Uterus (tissue), 3 donors: ENCODE measurements at regions not wholly inside any gene's neighbourhood (a gene's known extent, or its start where the extent isn't known, plus 50 kb on each side); places are given as distances from the start of the nearest gene placed in this dataset.

ENCODE experiments used
- DNase-seq, 2 donors: peaks; one replicate each; pipeline ENCODE4 v3.0.0-alpha.2; 2019 to 2020
- H3K27ac ChIP-seq, 2 donors: fragments of 200-600 bp; sonication (generic); 1 replicate in 1 of 2; 2 replicates in 1 of 2; pipeline ENCODE4 v1.5.1; 2016 to 2018
- H3K27me3 ChIP-seq, 2 donors: fragments of 200-600 bp; sonication (generic); one replicate each; pipeline ENCODE4 v1.5.1; 2018 to 2019; ENCODE audit warnings: control low read depth in 1 of 2
- H3K36me3 ChIP-seq, 2 donors: fragments of 200-600 bp; sonication (generic); one replicate each; pipeline ENCODE4 v1.5.1; 2019; ENCODE audit warnings: control low read depth in 1 of 2
- H3K4me1 ChIP-seq, 2 donors: fragments of 200-600 bp; sonication (generic); one replicate each; pipeline ENCODE4 v1.5.1; 2018 to 2019; ENCODE audit warnings: control low read depth in 1 of 2
- H3K4me3 ChIP-seq, 2 donors: fragments of 200-600 bp; sonication (generic); 1 replicate in 1 of 2; 2 replicates in 1 of 2; pipeline ENCODE4 v1.5.1; 2018 to 2019; ENCODE audit warnings: mild to moderate bottlenecking in 1 of 2
- H3K9me3 ChIP-seq, 2 donors: fragments of 200-600 bp; sonication (generic); one replicate each; pipeline ENCODE4 v1.5.1; 2019; ENCODE audit warnings: control low read depth in 1 of 2
- CTCF ChIP-seq, 4 experiments: fragments of 200-600 bp in 2 of 4; fragments of 450-650 bp in 2 of 4; sonication (generic) in 2 of 4; IDR thresholded peaks; one replicate each; pipeline ENCODE4 v1.5.1; 2016 to 2019; ENCODE audit warnings: antibody characterized with exemption in 4 of 4, mild to moderate bottlenecking in 2 of 4, moderate library complexity in 1 of 4
- POLR2A ChIP-seq, 2 donors: fragments of 450-650 bp; IDR thresholded peaks; one replicate each; pipeline ENCODE4 v1.6.1; 2016; ENCODE audit warnings: antibody characterized with exemption in 2 of 2, mild to moderate bottlenecking in 1 of 2, moderate library complexity in 1 of 2
- intact Hi-C: fragments of 100-400 bp; cut with DNase I; formaldehyde crosslinking; loops from one replicate; pipeline ENCODE4 v1.15.1; 2023; ENCODE audit warnings: low total_unique reads
- donor health status: DM: yes; HTN: yes; CAD: no.

- Histone ChIP-seq H3K27me3 (no peaks in the 10 kb centered on the region), H3K4me1 (no peaks in the 10 kb centered on the region), H3K27ac (no peak overlapping the region), H3K36me3 (no peaks in the 10 kb centered on the region), H3K4me3 (no peak overlapping the region), H3K9me3 (no peaks in the 10 kb centered on the region)
- TF ChIP-seq POLR2A (IDR thresholded peaks at IDR 0.05) (no peak), CTCF (IDR thresholded peaks at IDR 0.05) (no peak)
- no peak for DNase-seq
- intact Hi-C loops: no loop called here
These were observed 1311.4 kb downstream of the ROBO2 start for GRCh38 chr3:78351334-78351733.

- Histone ChIP-seq H3K9me3 (no peaks in the 10 kb centered on the region), H3K27me3 (no peaks in the 10 kb centered on the region), H3K4me3 (no peak overlapping the region), H3K36me3 (no peaks in the 10 kb centered on the region), H3K27ac (no peak overlapping the region), H3K4me1 (no peaks in the 10 kb centered on the region)
- TF ChIP-seq CTCF (IDR thresholded peaks at IDR 0.05): no peak
- TF ChIP-seq POLR2A (IDR thresholded peaks at IDR 0.05): no peak
- no peak for DNase-seq
- intact Hi-C loops: no loop called here
These were observed 1313.3 kb downstream of the ROBO2 start for GRCh38 chr3:78353231-78353630.

DNA sequence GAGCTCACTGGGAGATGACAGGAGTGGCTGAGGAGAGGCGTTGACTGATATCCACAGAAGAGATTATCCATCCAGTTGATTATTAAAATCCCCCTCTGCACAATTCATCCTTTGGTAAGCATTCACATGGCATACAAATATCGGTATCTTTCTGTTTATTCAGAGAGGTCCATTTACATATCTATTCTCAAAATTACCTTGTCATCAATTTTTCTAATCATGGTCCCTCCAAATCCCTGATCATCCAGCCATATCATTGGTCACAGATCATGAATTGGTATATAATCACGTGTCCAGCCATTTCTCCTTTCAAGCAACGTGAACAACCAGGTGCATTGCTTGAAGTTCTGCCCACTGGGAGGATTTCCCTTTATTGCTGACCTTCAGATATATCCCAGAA, 1321.0 kb downstream of the ROBO2 start:
- no peak for DNase-seq
- H3K27ac ChIP-seq: no peak overlapping the region
- H3K36me3 ChIP-seq: no peaks in the 10 kb centered on the region
- H3K27me3 ChIP-seq: no peaks in the 10 kb centered on the region
- no peak overlapping the region for H3K4me3 ChIP-seq
- no peak for TF ChIP-seq CTCF (IDR thresholded peaks at IDR 0.05)
- TF ChIP-seq POLR2A (IDR thresholded peaks at IDR 0.05): no peak
- no peaks in the 10 kb centered on the region for H3K4me1 ChIP-seq
- intact Hi-C loops: no loop called here
- H3K9me3 ChIP-seq: no peaks in the 10 kb centered on the region

DNA sequence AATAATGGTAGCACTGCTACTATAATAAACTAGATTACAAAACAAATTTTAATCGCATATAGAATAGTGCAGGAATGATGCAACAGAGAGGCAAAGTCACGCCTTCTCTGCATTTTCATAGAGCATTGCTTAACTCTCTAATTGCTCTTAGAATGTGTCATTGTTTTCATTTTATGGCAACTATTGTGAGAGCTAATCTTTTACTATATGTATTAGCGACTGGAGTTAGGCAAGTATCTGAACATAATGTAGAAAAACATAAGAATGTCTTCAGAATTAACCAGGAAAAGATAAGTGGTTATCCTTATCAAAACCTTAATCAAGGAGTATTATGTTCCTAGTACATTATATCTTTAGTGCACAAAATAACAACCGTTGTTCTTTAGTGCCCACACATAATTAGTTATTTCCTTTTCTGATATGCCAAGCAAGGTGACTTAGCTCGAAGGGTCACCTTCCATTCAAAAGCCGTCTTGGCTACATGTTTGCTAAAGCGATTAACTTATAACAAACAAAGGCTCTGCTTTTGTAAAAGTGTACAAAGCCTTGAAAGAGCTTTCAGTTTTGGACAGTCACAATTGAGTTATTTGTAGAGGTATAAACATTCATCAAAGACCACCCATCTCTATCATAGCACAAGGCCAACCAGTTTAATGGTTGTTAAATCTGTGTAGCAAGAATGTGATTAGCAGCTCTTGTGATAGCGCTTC, 1328.9 kb downstream of the ROBO2 start:
- H3K4me1 ChIP-seq: no peaks in the 10 kb centered on the region
- H3K36me3 ChIP-seq: no peaks in the 10 kb centered on the region

DNA sequence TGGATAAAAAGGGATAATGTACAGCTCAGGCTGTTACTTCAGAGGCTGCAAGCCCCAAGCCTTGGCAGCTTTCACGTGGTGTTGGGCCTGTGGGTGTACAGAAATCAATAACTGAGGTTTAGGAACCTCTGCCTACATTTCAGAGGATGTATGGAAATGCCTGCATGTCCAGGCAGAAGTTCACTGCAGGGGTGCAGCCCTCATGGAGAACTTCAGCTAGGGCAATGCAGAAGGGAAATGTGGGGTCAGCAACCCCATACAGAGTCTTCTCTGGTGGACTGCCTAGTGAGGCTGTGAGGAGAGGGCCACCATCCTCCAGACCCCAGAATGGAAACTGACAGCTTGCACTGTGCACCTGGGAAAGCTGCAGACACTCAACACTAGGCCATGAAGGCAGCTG, 1350.3 kb downstream of the ROBO2 start:
- no peaks in the 10 kb centered on the region for H3K36me3 ChIP-seq
- H3K27me3 ChIP-seq: no peaks in the 10 kb centered on the region
- no peak overlapping the region for H3K4me3 ChIP-seq
- TF ChIP-seq CTCF (IDR thresholded peaks at IDR 0.05): no peak
- no peak for TF ChIP-seq POLR2A (IDR thresholded peaks at IDR 0.05)
- H3K4me1 ChIP-seq: no peaks in the 10 kb centered on the region
- no peak for DNase-seq
- intact Hi-C loops: no loop called here
- no peaks in the 10 kb centered on the region for H3K9me3 ChIP-seq
- no peak overlapping the region for H3K27ac ChIP-seq

More for the DNA sequence above, 1328.9 kb downstream of the ROBO2 start:
- intact Hi-C loops: no loop called here
- Histone ChIP-seq H3K27me3 (no peaks in the 10 kb centered on the region), H3K27ac (no peak overlapping the region), H3K4me3 (no peak overlapping the region), H3K9me3 (no peaks in the 10 kb centered on the region)
- TF ChIP-seq POLR2A (IDR thresholded peaks at IDR 0.05) (no peak), CTCF (IDR thresholded peaks at IDR 0.05) (no peak)
- DNase-seq: no peak
